ENCODE measurements at regions not wholly inside any gene's neighbourhood (a gene's known extent, or its start where the extent isn't known, plus 50 kb on each side); places are given as distances from the start of the nearest gene placed in this dataset.
"Not testable (repeated sequence)": the region's sequence is repeated elsewhere in the genome, so short reads cannot be mapped to it uniquely, and the experiment has no call there.

DNA sequence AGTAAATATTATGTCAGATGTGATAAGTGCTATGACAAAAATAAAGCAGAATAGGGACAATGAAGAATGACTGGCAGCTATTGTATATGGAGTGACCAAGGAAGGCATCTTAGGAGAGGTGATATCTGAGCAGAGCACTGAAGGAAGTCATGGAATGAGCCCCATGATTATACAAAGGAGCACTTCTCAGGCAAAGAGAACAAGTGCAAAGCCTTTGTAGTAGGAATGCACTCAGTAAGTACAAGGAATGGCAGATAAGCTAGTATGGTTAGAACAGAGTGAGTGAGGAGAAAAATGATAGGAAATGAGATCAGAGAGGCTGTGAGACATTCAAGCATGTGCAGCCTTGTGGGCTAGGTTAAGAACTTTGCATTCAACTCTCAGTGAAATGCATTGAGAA lies 214.8 kb downstream of the LURAP1L start:
- FAIRE-seq: no peak
- no peak for DNase-seq (ENCODE audit: low spot score)

DNA sequence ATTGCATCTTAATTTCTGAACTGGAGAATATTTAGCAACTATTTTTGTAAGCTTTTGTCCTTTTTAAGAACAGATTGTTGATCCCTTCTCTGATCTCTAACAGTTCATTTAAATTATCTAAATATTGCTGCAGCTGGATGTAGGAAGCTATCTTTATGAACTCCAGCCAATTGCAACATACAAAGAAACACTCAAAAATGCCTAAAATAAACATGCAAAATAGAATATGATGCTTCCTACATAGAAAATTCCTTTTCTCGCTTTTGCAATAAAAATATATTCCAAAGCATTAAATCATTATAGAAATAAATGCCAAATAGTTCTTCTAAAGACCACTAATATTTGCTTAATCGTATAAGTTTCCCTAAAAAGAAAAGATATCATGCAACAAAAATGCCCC lies 218.6 kb downstream of the LURAP1L start:
- FAIRE-seq (no peak), DNase-seq (ENCODE audit: low spot score) (no peak)

DNA sequence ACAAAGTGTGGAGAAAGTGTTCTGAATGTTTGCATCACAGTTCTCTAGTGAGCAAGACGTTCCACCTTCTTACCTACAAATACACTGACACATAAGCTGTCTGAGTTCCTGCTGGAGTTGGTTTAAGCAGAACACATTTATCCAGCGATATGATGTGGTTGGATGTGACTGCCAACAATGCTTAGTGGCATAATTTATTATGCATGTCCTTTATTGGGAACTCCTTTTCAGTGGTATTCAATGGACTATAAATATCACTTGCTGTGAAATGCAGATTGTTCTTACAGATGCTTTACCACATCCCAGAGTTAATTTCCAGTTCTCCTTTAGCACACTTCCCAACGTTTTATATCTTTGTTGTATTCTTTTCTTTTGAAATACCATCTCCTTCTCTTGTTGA lies 222.2 kb downstream of the LURAP1L start:
- DNase-seq (ENCODE audit: low spot score) (no peak), FAIRE-seq (no peak)

DNA sequence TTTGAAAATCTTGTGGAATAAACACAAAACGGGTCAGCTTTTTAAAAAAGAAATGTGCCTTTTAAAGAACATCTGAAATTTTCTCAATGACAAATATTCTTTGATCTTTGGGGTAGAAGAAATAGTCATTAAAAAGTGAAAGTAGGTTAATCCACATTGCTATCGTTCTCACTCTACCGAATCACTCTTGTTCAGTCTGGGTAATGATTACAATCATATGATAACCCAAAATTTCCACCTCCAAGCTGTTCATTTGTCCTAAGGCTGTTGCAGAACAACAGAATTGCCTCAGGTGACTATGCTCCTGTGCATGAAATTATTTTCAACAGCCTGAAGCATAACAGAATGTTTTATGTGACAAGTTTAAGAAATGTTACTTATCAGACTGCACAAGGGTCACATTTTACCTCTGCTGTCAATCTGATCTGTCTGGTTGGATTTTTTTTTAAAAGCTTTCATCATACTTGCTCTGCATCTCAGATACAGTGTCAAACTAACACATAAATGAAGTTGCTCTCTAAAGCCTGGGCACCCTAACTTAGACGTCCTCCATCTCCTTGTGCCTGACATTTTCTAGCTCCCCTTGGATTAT lies 227.3 kb downstream of the LURAP1L start:
- DNase-seq (ENCODE audit: low spot score): no peak
- FAIRE-seq: no peak

DNA sequence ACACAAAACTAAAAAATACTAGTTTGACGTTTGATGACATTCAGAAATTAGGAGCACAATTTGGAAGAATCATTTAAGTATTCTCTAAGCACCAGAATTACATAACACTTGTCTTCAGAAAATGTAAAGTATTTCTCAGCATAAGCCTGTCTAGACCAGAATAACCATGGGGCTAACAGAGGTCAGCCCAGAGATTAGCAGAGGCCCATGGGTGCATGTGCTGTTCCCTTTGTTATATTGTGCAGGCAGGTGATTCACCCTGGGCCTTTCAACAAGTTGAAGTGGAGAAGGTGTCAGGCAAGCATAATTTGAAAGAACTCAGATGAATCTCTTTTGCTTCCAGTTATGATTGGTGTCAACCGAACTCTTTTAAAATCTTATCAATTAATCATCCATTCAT lies 227.9 kb downstream of the LURAP1L start:
- no peak for DNase-seq (ENCODE audit: low spot score)
- FAIRE-seq: no peak

DNA sequence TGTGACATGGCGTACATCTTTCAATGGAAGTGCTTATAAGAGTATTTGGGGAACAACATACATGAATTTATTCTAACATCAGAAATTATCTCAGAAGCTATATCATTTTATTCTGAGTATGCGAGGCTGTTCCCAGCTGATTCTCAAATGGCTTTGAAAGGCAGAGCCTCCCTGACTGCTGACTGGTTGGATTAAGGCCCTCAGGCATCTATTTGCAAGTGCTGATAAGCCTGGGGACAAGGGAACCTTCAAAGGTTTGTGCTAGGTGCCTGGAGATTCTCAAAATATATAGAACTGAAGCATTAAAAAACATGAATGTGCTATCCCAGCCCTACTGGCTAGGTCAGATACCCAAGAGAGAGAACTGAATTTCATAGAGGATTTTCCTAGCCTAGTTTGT lies 235.1 kb downstream of the LURAP1L start:
- no peak for FAIRE-seq
- DNase-seq (ENCODE audit: low spot score): no peak

DNA sequence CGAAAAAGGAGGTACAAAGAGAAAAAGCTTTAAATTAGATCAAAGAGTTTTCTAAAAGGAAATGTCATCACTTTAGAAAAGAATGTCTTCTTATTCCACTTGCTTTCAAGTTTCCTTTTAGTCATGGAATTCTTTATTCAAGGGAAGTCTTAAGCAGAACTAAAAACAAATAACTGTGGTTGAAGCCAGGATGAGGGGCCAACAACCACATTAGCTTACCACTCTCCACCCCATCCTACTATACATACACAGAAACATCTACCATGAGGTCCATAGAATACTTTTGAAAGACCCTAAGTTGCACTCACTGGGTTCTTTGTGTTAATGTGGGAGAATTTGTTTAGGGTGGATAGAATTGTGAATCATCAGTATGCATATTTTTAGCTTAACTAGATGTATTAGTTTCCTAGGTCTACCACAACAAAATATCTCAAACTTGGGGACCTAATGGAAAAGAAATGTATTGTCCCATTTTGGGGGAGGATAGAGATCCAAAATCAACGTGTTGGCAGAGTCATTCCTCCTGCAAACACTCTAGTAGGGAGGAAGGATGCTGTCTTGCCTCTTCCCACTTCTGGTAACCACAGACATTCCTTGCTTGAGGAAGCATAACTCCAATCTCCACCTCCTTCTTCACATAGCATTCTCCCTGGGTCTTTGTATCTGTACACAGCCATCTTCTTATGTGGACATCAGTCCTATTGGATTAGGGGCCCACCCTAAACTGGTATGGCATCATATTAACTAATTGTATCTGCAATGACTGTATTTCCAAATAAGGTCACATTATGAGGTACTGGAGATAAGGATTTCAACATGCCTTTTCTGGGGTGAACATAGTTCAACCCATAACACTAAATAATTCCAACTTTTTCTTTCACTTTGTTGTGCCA lies 239.4 kb downstream of the LURAP1L start:
- no peak for FAIRE-seq
- no peak for DNase-seq (ENCODE audit: low spot score)

DNA sequence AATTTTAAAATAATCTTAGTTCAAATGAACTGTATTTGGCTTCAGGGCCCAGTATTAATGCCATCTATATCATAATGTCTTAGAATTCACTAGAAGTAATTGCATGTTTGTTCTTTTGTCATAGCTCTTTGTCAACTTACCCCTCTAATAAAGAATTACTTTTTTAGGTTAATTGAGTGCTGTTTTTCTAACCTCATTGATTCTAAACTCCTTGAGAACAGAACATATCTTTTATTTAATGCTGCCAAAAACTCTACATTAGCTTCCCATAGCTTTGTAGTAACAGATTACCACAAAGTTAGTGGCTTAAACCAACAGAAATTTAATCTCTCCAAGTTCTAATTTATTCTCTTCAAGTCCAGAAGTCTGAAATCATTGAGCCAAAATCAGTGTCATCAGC lies 242.4 kb downstream of the LURAP1L start:
- FAIRE-seq (no peak), DNase-seq (ENCODE audit: low spot score) (no peak)

DNA sequence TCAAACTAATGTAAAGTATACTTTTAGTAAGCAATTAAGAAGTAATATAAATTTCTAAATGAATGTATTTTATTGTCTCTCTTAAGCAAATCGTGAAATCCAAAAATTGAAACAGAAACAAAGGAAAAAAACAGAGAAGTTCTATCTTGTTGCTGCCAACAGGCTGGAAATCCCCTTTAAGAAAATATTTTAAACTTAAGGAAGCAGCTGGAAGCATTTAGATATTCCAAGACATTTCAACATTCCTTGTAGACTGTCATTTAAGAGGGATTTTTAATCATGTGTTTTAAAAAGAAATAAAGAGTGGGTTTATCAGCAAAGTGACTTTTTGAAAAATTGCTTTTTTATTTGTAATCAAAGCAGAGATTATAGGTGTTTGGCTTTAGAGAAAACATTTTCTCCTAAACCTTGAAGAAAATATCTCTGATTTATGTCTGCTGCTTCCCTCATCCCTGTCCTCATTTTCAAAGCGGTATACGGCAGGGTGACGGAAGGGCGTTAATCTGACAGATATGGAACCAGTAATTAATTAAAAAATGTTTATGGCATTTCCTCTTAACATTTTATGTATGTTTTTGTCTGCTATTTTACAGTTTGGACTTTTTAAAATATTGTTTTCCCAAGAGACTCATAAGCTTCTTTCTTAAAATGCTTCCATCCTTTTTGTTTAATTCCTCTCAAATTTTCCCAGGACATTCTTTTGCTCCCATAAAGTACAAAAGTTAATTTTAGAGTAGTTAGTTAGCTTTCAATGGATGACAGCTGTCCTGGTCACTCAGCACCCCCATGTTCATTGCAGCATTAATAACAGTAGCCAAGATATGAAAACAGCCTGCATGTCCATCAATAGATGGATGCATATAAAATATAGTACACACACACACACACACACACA lies 245.6 kb downstream of the LURAP1L start:
- DNase-seq (ENCODE audit: low spot score): no peak
- no peak for FAIRE-seq

DNA sequence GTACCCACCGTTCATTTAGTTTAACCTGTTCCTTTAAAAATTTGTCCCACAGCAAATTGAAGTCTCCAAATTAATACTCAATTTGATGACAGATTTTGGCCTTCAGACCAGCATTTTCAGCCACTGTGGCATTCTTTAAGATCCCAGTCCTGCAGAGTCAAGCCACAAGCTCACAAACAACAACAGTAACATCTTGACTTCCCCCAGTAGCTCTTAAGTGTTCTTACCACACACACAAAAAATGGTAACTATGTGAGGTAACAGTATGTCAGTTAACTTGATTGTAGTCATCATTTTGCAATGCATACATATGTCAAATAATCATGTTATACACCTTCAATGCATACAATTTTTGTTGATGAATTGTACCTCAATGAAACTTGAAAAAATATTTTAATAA lies 247.9 kb downstream of the LURAP1L start:
- DNase-seq (ENCODE audit: low spot score) (no peak), FAIRE-seq (no peak)

DNA sequence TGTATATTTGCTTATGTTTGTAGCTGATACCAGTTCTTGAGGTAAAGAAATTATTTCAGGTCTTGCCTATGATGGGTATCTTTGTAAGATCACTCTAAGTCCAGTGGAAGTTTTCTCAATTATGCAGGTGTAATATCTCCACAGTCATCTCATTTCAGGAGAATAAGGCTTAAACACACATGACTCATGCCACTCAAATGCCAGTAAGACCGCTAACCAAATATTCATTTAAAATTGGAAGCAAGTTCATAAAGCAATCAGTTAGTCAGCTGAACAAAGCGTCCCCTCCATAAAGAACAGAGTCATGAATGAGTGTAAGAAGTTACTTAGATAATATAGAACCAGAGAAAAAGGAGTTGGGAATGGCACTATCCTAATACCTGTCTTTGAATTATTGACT lies 248.7 kb downstream of the LURAP1L start:
- FAIRE-seq (no peak), DNase-seq (ENCODE audit: low spot score) (peak; percentile 26)

DNA sequence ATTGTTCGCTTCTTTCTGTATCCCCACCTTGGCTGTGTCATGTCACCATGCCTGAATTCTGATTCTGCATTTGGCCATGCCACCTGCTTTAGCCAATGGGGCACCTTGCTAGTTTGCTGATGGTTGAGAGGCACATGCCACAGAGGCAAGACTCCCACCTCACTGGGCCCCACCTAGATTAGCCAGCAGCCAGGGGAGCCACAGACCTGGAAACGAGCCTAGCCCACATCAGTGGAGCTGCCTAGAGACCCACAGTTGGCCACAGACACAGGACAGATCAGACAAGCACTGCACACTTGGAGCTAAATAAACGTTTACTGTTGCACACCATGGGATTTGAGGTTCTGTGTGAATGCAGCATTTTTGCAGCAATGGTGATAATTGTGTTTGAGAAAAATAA lies 252.1 kb downstream of the LURAP1L start:
- FAIRE-seq (no peak), DNase-seq (ENCODE audit: low spot score) (no peak)

DNA sequence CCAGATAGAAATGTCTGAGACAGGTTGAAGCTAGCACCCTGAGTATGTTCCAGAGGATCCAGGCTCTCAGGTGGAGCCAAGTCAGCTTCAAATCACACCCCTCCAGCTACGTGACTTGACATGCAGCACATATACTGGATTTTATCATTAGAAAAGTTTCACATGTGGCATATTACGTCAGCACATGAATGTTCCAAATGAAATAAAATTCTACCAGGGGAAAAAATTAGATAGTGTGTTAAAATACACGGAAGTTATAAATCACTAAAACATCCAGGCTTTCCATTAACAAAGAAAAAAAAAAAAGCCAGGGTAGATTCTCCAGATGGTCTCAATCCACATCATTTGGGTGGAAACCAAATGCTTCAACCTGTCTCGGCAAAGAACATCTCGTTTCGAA lies 251.6 kb downstream of the MPDZ start:
- no peak for DNase-seq (ENCODE audit: low spot score)
- no peak for FAIRE-seq

DNA sequence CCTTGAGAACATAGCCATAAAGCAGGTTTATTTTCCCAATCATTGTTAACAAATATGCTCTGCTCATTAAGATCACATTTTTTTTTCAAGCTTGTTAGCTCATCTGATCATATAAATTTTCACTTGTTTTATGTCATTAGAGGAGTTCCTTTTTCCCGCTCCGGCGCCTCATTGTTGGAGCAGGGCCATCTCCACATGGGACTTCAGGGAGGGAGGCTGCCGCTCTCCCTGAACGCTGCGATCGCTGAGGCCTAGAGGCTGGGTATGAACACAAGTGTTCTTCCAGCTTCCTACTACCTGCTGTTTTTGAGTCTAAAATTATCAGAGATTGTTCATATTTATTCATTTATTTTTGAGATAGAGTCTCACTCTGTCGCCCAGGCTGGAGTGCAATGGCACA lies 246.9 kb downstream of the MPDZ start:
- FAIRE-seq (no peak), DNase-seq (ENCODE audit: low spot score) (no peak)

DNA sequence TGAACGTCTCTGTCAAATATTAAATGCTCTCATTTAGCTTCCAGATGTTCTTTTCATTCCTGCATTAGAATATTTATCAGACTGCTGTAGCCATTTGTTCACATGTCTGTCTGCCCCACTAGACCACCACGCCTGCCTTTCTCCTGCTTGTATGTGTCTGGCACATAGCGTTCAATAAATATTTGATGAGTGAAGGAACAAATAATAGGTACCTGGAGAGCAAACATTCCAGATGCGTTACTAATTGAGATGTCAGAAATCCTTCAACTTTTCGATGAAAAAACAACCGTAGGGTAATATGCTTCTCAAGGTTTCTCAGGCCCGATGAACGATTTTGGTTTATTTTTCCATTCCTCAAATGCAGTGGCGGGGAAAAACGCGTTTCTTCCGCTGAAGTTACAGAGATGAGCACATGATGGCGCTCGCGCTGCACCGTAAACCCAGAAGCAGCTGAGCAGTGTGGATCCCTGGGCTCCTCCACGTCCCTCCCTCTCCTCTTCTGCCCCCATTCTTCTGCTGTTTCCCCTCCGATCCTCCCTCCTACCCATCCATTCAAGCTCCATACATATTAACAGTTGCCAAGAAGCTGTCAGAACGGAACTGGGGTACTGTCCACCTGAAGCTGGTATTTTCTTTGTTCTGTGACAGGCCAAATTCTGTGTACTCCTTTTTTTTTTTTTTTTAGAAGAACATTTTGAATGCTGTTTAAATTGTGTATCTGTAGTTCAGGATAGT lies 245.4 kb downstream of the MPDZ start:
- FAIRE-seq (no peak), DNase-seq (ENCODE audit: low spot score) (peak; percentile 59)

DNA sequence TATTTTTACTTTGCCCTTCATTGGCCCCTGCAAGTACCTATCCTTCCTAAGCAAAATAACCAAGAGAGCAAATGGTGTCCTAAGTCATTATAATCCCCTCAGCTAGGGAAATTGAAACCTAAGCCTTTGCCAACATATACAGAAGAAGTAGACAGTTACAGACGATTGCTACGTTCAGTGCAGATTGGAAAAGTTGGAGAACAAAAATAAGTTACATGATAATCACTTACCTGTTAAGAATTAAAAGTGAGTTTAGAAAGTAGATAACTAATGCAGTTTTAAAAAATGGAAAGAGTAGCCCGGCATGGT lies 244.8 kb downstream of the MPDZ start:
- no peak for FAIRE-seq
- no peak for DNase-seq (ENCODE audit: low spot score)

DNA sequence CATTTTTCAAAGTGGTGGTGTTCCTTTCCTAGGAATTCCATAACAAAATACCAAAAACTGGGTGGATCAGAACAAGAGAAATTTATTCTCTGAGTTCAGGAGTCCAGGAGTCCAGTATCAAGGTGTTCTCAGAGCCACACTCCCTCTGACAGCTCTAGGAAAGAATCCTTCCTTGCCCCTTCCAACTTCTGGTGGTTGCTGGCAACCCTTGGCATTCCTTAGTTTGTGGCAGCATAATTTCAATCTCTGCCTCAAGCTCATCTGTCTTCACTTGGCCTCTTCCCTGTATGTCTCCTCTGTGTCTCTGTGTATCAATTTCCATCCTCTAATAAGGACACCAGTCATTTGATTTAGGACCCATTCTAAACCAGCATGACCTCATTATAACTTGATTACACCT lies 243.7 kb downstream of the MPDZ start:
- DNase-seq (ENCODE audit: low spot score): no peak
- no peak for FAIRE-seq

DNA sequence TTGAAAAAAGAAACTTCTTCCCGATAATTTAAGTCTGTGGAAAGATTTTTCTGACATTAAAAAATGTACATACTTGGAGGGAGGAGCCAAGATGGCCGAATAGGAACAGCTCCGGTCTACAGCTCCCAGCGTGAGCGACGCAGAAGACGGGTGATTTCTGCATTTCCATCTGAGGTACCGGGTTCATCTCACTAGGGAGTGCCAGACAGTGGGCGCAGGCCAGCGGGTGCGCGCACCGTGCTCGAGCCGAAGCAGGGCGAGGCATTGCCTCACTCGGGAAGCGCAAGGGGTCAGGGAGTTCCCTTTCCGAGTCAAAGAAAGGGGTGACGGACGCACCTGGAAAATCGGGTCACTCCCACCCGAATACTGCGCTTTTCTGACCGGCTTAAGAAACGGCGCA lies 241.7 kb downstream of the MPDZ start:
- DNase-seq (ENCODE audit: low spot score); FAIRE-seq: not testable (repeated sequence)

DNA sequence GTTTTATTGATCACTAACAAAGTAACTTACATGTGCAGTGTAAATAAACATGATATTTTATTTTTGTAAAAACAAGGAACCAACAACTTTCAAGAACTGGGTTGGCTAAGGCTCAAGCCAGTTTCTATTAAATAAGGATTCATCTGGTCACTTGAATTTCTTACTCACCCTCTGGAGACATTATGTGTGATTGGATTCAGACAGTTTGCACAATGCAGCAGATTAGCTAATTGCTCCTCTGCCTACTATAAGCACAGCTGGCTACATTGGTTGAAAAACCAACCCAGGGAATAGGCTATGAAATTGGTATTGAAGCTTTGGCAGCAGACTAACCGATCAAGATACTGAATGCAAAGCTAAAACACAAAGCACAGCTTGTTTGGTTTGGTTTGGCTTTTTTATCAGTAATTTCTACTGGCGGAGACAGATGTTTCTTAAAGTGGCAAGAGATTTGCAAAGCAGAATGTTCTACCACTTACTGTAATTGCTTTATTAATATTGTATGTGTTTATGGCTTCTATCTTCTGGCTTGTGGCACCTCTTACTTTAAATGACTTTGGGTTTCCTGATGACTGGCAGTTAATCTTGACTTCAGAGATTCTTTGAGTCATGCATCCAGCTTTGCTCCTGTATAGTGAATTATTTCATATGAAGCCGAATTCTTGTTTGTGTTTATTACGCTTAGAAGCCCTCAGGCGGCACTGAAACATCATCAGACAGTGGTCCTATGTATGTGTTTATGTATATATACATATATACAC lies 231.5 kb downstream of the MPDZ start:
- DNase-seq (ENCODE audit: low spot score): no peak
- FAIRE-seq: no peak

DNA sequence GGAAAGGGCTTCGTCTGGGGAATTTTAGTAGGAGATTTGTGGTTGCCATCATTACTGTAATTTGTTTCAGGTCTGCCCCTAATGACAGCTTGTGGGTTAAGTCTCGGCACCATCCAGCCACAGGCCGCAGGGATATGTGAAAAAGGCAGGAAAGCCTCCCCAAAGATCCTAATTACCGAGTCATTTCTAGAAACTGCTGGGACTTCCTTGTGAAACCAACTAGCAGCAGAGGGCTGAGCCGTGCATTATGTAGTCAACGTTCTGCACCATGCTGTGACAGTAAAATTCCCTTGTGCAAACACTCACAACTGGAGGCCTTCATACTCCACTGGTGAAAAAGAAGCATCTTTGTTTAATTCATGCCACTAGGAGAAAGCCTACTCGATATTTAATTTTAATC lies 230.3 kb downstream of the MPDZ start:
- no peak for DNase-seq (ENCODE audit: low spot score)
- no peak for FAIRE-seq

DNA sequence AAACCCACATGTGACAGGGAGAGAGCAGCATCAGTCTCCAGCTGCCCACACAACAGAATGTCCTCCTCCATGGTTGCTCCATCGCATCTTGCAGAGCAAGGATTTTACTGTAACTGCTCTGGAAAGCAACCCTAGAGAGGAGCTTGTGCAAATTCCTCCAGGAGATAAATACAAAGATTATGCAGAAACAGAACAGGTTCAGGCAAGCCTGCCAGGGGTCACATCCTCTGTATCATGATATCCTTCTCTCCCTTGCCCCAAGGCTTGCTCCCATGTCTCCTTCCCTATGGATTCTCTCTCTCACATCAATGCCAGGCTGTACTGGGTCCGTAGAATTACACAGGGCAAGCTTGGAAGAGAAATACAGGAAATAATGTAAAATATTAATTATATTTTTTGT lies 226.0 kb downstream of the MPDZ start:
- DNase-seq (ENCODE audit: low spot score): no peak
- no peak for FAIRE-seq
